Peyer's patch (tissue), 4 donors: ENCODE measurements at regions not wholly inside any gene's neighbourhood (a gene's known extent, or its start where the extent isn't known, plus 50 kb on each side); places are given as distances from the start of the nearest gene placed in this dataset.

Experiments
- DNase-seq, 3 donors: peaks; one replicate each; pipeline ENCODE4 v3.0.0-alpha.2; 2017 to 2019
- H3K27ac ChIP-seq, 4 donors: fragments of 200-600 bp; sonication (generic); one replicate each; pipeline ENCODE4 v1.5.1; 2016 to 2019
- H3K27me3 ChIP-seq, 2 donors: fragments of 200-600 bp; sonication (generic); one replicate each; pipeline ENCODE4 v1.5.1; 2019
- H3K36me3 ChIP-seq, 3 donors: fragments of 200-600 bp; sonication (generic); one replicate each; pipeline ENCODE4 v1.5.1; 2016 to 2019
- H3K4me1 ChIP-seq, 4 donors: fragments of 200-600 bp; sonication (generic); one replicate each; pipeline ENCODE4 v1.5.1; 2016 to 2019
- H3K4me3 ChIP-seq, 4 donors: fragments of 200-600 bp; sonication (generic); 1 replicate in 3 of 4; 2 replicates in 1 of 4; pipeline ENCODE4 v1.5.1; 2016 to 2019; ENCODE audit warnings: mild to moderate bottlenecking in 1 of 4
- H3K9me3 ChIP-seq, 4 donors: fragments of 200-600 bp; sonication (generic); one replicate each; pipeline ENCODE4 v1.5.1; 2016 to 2019; ENCODE audit warnings: mild to moderate bottlenecking in 1 of 4
- POLR2A ChIP-seq, 2 donors: fragments of 450-650 bp; IDR thresholded peaks; one replicate each; pipeline ENCODE4 v1.5.1; 2017; ENCODE audit warnings: antibody characterized with exemption in 2 of 2, mild to moderate bottlenecking in 2 of 2, moderate library complexity in 2 of 2
- TF ChIP-seq, protein P1 (sequence below), 6 experiments: fragments of 450-650 bp in 4 of 6; fragments of 200-600 bp in 2 of 6; sonication (generic) in 1 of 6; IDR thresholded peaks; one replicate each; pipeline ENCODE4 v1.5.1; 2017 to 2019; ENCODE audit warnings: antibody characterized with exemption in 6 of 6, mild to moderate bottlenecking in 3 of 6, moderate library complexity in 1 of 6

DNA sequence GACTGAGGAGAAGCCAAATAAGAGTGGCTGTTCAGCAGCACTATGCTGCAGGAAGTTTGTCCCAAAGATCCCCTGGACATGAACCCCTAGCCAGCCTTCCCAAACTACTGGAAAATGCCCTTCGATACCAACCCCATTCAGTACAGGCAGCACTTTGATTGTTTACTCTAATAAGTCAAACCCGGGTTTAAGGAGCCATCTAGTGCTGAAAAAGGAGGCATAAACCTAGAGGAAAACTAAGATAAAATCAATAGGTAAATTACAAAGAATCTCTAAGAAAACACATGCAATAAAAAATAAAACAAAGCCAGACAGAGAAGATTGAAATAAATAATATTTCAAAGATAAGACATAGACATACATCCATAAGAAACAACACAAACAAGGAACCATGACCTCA lies 771.6 kb downstream of the RPS29 start:
- Histone ChIP-seq H3K27me3 (no peaks in the 10 kb centered on the region), H3K4me3 (no peak overlapping the region), H3K9me3 (no peaks in the 10 kb centered on the region), H3K27ac (no peak overlapping the region), H3K4me1 (no peaks in the 10 kb centered on the region), H3K36me3 (no peaks in the 10 kb centered on the region)
- no peak for DNase-seq
- TF ChIP-seq POLR2A (IDR thresholded peaks at IDR 0.05) = no peak
- TF ChIP-seq, protein P1, sequence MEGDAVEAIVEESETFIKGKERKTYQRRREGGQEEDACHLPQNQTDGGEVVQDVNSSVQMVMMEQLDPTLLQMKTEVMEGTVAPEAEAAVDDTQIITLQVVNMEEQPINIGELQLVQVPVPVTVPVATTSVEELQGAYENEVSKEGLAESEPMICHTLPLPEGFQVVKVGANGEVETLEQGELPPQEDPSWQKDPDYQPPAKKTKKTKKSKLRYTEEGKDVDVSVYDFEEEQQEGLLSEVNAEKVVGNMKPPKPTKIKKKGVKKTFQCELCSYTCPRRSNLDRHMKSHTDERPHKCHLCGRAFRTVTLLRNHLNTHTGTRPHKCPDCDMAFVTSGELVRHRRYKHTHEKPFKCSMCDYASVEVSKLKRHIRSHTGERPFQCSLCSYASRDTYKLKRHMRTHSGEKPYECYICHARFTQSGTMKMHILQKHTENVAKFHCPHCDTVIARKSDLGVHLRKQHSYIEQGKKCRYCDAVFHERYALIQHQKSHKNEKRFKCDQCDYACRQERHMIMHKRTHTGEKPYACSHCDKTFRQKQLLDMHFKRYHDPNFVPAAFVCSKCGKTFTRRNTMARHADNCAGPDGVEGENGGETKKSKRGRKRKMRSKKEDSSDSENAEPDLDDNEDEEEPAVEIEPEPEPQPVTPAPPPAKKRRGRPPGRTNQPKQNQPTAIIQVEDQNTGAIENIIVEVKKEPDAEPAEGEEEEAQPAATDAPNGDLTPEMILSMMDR (IDR thresholded peaks at IDR 0.05) = no peak

DNA sequence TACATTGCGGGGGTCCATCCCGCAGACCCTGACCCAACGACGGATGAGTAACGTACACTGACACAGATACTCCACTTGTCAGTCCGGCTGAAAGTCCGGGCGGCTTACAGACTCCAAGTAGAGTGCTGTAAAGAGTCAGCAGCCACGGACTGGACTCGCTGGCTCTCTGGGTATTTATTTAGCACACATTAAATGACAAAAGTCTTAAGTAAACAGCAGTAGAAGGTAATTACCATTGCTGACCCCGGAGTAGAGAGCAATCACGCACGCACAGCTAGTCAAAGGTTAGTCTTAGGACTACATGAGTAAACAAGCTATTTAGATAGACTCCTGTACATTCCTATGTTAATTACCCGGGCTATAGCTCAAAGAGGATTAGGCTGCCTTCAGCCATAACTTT lies 780.9 kb downstream of the RPS29 start:
- H3K36me3 ChIP-seq = no peaks in the 10 kb centered on the region
- no peaks in the 10 kb centered on the region for H3K27me3 ChIP-seq
- TF ChIP-seq, protein P1 (IDR thresholded peaks at IDR 0.05) = no peak
- TF ChIP-seq POLR2A (IDR thresholded peaks at IDR 0.05) = no peak
- no peaks in the 10 kb centered on the region for H3K4me1 ChIP-seq
- no peak overlapping the region for H3K4me3 ChIP-seq
- H3K27ac ChIP-seq = no peak overlapping the region
- peak in 1 of 3 donors; percentile 45 for DNase-seq
- peaks cover 0 to 4% (median 0%) of the 10 kb centered on the region in 4 donors for H3K9me3 ChIP-seq

DNA sequence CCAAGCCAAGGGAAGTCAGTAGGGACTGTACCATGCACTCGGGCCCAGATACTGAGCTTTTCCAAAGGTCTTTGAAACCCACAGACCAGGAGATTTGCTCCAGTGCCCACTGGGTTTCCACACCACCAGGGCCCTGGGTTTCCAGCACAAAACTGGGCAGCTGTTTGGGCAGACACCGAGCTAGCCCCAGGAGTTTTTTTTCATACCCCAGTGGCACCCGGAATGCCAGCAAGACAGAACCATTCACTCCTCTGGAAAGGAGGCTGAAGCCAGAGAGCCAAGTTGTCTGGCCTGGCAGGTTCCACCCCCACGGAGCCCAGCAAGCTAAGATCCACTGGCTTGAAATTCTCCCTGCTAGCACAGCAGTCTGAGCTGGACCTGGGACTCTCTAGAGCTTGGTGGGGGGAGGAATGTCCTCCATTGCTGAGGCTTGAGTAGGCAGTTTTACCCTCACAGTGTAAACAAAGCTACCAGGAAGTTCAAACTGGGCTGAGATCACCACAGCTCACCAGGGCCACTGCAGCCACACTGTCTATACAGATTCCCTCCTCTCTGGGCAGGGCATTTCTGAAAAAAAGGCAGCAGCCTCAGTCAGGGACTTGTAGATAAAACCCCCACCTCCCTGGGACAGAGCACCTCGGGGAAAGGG lies 793.7 kb downstream of the RPS29 start:
- no peak for DNase-seq
- Histone ChIP-seq H3K9me3 (no peaks in the 10 kb centered on the region), H3K4me1 (no peaks in the 10 kb centered on the region), H3K36me3 (no peaks in the 10 kb centered on the region), H3K27ac (no peak overlapping the region), H3K4me3 (no peak overlapping the region), H3K27me3 (no peaks in the 10 kb centered on the region)
- TF ChIP-seq, protein P1 (IDR thresholded peaks at IDR 0.05) = no peak

DNA sequence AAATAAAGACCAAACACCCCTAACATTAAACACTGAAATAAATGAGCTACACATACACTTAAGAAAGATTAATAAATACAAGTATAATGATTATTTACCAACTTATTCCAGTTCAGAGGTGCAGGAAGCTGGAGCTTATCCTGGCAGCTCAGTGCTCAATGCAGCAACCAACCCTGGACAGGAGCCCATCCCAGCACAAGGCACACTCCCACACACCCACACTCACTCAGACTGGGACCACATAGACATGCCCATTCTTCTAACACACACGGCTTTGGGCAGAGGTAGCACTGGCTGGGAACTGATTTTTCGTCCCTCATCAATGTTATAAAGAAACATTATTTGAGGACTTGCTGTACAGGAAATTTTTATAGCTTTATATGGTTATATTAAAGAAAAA lies 797.4 kb downstream of the RPS29 start:
- Histone ChIP-seq H3K36me3 (no peaks in the 10 kb centered on the region), H3K27me3 (no peaks in the 10 kb centered on the region), H3K4me3 (no peak overlapping the region), H3K9me3 (no peaks in the 10 kb centered on the region), H3K27ac (no peak overlapping the region), H3K4me1 (no peaks in the 10 kb centered on the region)
- DNase-seq = no peak
- TF ChIP-seq, protein P1 (IDR thresholded peaks at IDR 0.05) = no peak
- TF ChIP-seq POLR2A (IDR thresholded peaks at IDR 0.05) = no peak

DNA sequence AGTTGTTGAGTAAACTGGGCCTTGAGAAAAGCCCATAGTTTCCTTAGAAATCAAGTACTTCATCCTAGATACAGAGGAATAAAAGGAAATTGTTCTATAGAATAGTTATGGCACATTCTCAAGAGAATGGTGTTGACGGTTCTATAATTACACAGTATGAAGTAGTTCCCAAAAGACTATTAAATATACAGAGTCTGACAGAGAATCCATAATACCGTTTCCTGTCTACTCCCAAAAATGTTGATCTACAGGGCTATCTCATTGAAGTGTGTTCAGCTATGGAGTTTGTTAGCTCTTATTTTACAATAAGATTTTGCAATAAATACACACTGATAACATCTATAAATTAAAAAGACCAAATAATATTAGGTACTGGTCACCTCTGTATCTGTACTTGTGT lies 799.7 kb downstream of the RPS29 start:
- Histone ChIP-seq H3K9me3 (no peaks in the 10 kb centered on the region), H3K27ac (no peak overlapping the region), H3K4me3 (no peak overlapping the region), H3K27me3 (no peaks in the 10 kb centered on the region), H3K4me1 (no peaks in the 10 kb centered on the region), H3K36me3 (no peaks in the 10 kb centered on the region)
- no peak for DNase-seq
- TF ChIP-seq POLR2A (IDR thresholded peaks at IDR 0.05) = no peak
- TF ChIP-seq, protein P1 (IDR thresholded peaks at IDR 0.05) = no peak

DNA sequence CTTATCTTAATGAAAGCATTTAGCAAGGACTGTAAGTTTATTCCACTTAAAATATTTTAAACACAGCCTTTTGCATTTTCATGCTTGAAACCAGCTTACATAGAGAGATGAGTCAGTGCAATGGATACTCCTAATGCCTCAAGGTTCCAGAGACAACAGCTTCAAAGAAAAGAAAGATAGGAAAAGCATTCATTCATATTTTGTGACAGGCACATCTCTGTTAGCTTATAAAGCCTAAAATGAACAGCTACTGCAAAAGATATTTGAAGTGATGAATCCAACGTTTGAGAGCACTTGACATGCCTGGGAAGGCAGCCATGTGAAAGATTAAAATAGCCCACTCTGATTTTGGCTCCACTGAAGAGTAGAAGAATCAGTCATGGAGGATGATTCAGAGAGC lies 814.5 kb downstream of the RPS29 start:
- Histone ChIP-seq H3K9me3 (no peaks in the 10 kb centered on the region), H3K4me3 (no peak overlapping the region), H3K27me3 (no peaks in the 10 kb centered on the region), H3K4me1 (no peaks in the 10 kb centered on the region), H3K36me3 (no peaks in the 10 kb centered on the region), H3K27ac (no peak overlapping the region)
- no peak for TF ChIP-seq POLR2A (IDR thresholded peaks at IDR 0.05)
- TF ChIP-seq, protein P1 (IDR thresholded peaks at IDR 0.05) = no peak
- no peak for DNase-seq
